Fibroblast of lung (primary cell): ENCODE measurements at regions not wholly inside any gene's neighbourhood (a gene's known extent, or its start where the extent isn't known, plus 50 kb on each side); places are given as distances from the start of the nearest gene placed in this dataset.

Experiments used
- CTCF ChIP-seq, 2 donors: IDR thresholded peaks in 1 of 2; conservative IDR thresholded peaks in 1 of 2; 1 replicate in 1 of 2; 2 replicates in 1 of 2; pipeline ENCODE4 v1.5.1; 2011 to 2012; ENCODE audit warnings: low read length in 2 of 2, control low read depth in 1 of 2, inconsistent platforms in 1 of 2, low read depth in 1 of 2, mild to moderate bottlenecking in 1 of 2
- EZH2 ChIP-seq: IDR thresholded peaks from 2 replicates; pipeline ENCODE4 v1.5.1; 2012; ENCODE audit warnings: low read length, control low read depth, mild to moderate bottlenecking; ENCODE audit errors: missing control alignments

DNA sequence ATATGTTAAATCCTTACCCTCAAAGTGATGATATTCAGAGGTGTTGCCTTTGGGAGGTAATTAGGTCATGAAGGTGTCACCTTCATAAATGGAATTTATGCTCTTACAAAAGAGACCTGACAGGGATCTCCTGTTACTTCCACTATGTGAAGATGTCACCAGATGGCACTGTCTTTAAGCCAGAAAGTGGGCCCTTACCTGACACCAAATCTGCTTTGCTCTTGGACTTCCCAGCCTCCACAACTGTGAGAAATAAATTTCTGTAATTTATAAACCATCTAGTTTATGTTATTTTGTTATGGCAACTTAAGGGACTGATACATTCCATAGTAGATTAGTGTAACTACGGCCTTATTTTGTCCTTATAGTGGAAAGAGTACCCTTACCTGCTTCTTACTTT is 358.3 kb upstream of the SALL1 start:
- TF ChIP-seq CTCF (conservative IDR thresholded peaks at IDR 0.05 in 1 of 2, IDR thresholded peaks at IDR 0.05 in 1 of 2; ENCODE audit: low read depth in 1 of 2, low read length in 2 of 2) (no peak), EZH2 (no peak)
